ENCODE measurements at regions not wholly inside any gene's neighbourhood (a gene's known extent, or its start where the extent isn't known, plus 50 kb on each side); places are given as distances from the start of the nearest gene placed in this dataset.
A peak's percentile ranks its signal among the peaks of the same experiment; 100 is the strongest.

DNA sequence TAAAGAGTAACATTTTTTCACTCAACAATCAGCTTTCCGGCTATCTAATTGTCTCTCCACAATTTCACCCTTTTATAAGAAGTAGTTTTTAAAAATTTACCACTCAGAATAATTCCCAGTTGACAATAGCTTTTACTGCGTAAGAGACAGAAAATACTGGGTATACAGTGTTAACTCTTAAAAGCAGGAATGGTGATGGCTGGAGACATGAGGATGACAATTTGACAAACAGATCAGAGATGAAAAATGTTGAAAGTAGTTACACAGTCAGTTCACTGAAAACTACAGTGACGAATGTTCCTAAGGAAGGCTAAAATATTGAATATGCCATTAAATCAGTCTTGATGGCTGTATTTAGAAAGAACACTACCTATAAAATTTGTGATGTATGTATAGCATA is 1146.8 kb upstream of the B3GALT2 start:
- H3K36me3 Mint-ChIP-seq (ENCODE audit: low read depth) = no peaks in the 10 kb centered on the region
- TF ChIP-seq, protein P1, sequence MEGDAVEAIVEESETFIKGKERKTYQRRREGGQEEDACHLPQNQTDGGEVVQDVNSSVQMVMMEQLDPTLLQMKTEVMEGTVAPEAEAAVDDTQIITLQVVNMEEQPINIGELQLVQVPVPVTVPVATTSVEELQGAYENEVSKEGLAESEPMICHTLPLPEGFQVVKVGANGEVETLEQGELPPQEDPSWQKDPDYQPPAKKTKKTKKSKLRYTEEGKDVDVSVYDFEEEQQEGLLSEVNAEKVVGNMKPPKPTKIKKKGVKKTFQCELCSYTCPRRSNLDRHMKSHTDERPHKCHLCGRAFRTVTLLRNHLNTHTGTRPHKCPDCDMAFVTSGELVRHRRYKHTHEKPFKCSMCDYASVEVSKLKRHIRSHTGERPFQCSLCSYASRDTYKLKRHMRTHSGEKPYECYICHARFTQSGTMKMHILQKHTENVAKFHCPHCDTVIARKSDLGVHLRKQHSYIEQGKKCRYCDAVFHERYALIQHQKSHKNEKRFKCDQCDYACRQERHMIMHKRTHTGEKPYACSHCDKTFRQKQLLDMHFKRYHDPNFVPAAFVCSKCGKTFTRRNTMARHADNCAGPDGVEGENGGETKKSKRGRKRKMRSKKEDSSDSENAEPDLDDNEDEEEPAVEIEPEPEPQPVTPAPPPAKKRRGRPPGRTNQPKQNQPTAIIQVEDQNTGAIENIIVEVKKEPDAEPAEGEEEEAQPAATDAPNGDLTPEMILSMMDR (IDR thresholded peaks at IDR 0.05) = no peak
- no peak overlapping the region for H3K27ac Mint-ChIP-seq
- peaks cover 4% of the 10 kb centered on the region for H3K4me1 Mint-ChIP-seq (ENCODE audit: low read depth)
- no peaks in the 10 kb centered on the region for H3K9me3 Mint-ChIP-seq
- no peaks in the 10 kb centered on the region for H3K27me3 Mint-ChIP-seq (ENCODE audit: insufficient read depth)
- DNase-seq = no peak
- no peak overlapping the region for H3K4me3 Mint-ChIP-seq

DNA sequence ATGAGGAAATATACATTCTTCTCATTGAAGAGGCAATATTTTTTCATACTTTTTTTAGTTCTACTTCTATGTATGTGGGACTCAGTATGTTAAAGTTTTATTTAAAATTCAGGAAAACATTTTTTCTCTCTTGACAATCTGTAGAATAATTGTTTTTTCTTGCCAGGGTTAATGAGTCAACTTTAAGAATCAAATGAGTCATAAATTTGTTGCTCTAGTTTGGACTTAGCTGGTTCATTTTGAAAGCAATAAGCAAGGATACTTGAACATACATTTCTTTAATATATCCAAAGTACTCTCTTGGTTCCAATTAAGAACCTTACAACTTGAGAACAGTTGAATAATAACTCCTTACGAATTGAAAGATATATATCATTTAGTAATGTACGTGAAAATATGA is 1145.3 kb upstream of the B3GALT2 start:
- H3K36me3 Mint-ChIP-seq (ENCODE audit: low read depth) = no peaks in the 10 kb centered on the region
- DNase-seq = peak; percentile 22
- TF ChIP-seq, protein P1 (IDR thresholded peaks at IDR 0.05) = no peak

DNA sequence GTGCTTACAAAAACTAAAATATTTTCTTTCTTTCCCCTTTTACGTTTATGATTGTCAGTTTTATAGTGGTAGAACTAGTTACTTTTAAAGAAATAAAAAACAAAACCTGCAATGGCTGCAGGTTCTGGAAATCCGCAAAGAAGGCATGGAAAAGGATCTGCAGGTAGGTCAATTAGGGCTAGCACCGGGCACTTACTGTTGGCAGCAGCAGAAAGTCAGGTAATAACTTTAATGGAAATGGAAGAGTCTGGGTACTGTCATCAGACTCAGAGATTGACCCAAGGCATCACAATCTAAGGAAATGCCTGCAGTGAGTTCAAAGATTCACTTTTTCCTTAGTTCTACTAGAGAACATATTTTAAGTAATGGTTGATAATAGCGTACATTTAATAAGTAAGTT is 1136.3 kb upstream of the B3GALT2 start:
- no peak for DNase-seq
- TF ChIP-seq, protein P1 (IDR thresholded peaks at IDR 0.05) = no peak
- no peaks in the 10 kb centered on the region for H3K4me1 Mint-ChIP-seq (ENCODE audit: low read depth)
- H3K27me3 Mint-ChIP-seq (ENCODE audit: insufficient read depth) = no peaks in the 10 kb centered on the region
- no peaks in the 10 kb centered on the region for H3K9me3 Mint-ChIP-seq
- H3K36me3 Mint-ChIP-seq (ENCODE audit: low read depth) = no peaks in the 10 kb centered on the region
- H3K4me3 Mint-ChIP-seq = no peak overlapping the region
- H3K27ac Mint-ChIP-seq = no peak overlapping the region

More for the DNA sequence above, 1145.3 kb upstream of the B3GALT2 start:
- no peak overlapping the region for H3K27ac Mint-ChIP-seq
- H3K27me3 Mint-ChIP-seq (ENCODE audit: insufficient read depth) = no peaks in the 10 kb centered on the region
- H3K4me1 Mint-ChIP-seq (ENCODE audit: low read depth) = no peaks in the 10 kb centered on the region; the same call in 1 of the 2 replicates
- H3K9me3 Mint-ChIP-seq = no peaks in the 10 kb centered on the region
- H3K4me3 Mint-ChIP-seq = no peak overlapping the region

DNA sequence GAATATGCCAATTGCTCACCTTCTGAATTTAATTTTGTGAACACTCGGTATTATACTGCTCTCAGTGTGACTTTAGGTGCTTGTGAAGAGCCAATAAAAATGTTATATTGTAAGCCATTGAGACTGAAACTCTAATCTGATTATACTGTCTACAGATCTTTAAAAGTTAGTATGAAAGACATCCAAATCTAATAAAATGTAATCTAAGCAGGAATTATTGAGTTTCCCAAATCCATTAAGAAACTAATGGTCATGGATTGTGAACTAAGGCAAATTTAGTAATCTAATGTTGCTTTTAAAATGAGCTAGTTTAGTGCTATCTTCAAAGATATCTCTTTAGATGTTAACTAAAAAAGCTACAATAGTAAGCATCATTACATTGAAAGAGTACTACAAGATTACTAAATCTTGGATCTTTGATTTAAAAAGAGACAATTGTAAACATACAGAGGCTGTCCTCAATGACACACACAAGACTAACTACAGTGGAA is 1132.4 kb upstream of the B3GALT2 start:
- H3K27me3 Mint-ChIP-seq (ENCODE audit: insufficient read depth) = no peaks in the 10 kb centered on the region
- H3K4me3 Mint-ChIP-seq = no peak overlapping the region
- H3K27ac Mint-ChIP-seq = no peak overlapping the region

DNA sequence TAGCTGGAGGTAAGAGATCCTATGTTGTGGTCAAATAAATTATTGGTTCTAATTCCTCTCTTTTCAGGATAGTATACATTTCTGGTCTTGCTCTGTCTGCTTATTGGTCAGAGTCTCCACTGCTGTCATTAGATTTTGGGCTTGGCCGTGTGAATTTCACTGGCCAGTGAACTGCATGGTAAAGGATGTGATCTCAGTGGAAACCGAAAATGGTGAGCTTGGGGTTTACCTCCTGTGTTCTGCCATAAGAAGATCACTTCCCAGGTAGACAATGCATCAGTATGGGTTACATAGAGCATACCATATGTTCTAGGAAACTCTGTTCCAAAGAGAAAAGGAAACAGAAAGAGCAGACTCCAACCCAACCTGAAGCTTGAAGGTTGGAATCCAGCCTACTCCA is 1123.3 kb upstream of the B3GALT2 start:
- TF ChIP-seq, protein P1 (IDR thresholded peaks at IDR 0.05) = no peak
- Mint-ChIP-seq H3K27me3 (ENCODE audit: insufficient read depth) (no peaks in the 10 kb centered on the region), H3K9me3 (no peaks in the 10 kb centered on the region), H3K4me1 (ENCODE audit: low read depth) (no peaks in the 10 kb centered on the region), H3K4me3 (no peak overlapping the region), H3K36me3 (ENCODE audit: low read depth) (no peaks in the 10 kb centered on the region), H3K27ac (no peak overlapping the region)
- DNase-seq = no peak

More for the DNA sequence above, 1132.4 kb upstream of the B3GALT2 start:
- TF ChIP-seq, protein P1 (IDR thresholded peaks at IDR 0.05) = no peak
- Mint-ChIP-seq H3K36me3 (ENCODE audit: low read depth) (no peaks in the 10 kb centered on the region), H3K9me3 (no peaks in the 10 kb centered on the region; the same call in 1 of the 2 replicates), H3K4me1 (ENCODE audit: low read depth) (no peaks in the 10 kb centered on the region)
- no peak for DNase-seq

DNA sequence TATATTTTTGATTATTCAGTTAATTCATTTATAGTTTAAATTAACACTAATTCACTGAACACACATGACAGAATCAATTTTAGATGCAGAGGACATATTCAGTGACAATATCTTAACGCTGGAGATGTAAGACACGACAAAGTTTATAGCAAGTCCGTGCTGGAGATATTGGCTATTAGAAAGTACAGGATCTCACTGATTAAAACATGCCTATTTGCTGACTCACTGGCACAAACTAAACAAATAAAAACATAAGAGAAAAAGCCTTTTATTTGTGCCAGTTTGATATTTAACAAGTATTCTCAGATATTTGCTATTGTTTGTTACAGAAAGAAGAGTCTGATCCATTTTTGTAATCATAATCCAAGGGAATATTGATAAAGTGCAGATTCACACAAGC is 1122.9 kb upstream of the B3GALT2 start:
- no peaks in the 10 kb centered on the region for H3K36me3 Mint-ChIP-seq (ENCODE audit: low read depth)
- no peaks in the 10 kb centered on the region for H3K4me1 Mint-ChIP-seq (ENCODE audit: low read depth)
- TF ChIP-seq, protein P1 (IDR thresholded peaks at IDR 0.05) = no peak
- H3K27ac Mint-ChIP-seq = no peak overlapping the region
- DNase-seq = no peak
- no peaks in the 10 kb centered on the region for H3K9me3 Mint-ChIP-seq
- H3K27me3 Mint-ChIP-seq (ENCODE audit: insufficient read depth) = no peaks in the 10 kb centered on the region
- H3K4me3 Mint-ChIP-seq = no peak overlapping the region
